ENCODE measurements at regions not wholly inside any gene's neighbourhood (a gene's known extent, or its start where the extent isn't known, plus 50 kb on each side); places are given as distances from the start of the nearest gene placed in this dataset.

GRCh38 chr10:71141528-71141927, 70.8 kb upstream of the UNC5B start:
- DNase-seq (ENCODE audit: low read depth): no peak
- H3K4me3 ChIP-seq (ENCODE audit: low read depth, low read length): no peak overlapping the region
- in situ Hi-C loops (cut with HindIII; ENCODE audit: low sequenced_read_pairs): no loop called here
- no peak for TF ChIP-seq CTCF (IDR thresholded peaks at IDR 0.05; ENCODE audit: low read depth, low read length, missing control alignments)

- no peak for TF ChIP-seq CTCF (IDR thresholded peaks at IDR 0.05; ENCODE audit: low read depth, low read length, missing control alignments)
- in situ Hi-C loops (cut with HindIII; ENCODE audit: low sequenced_read_pairs): no loop called here
Observed at GRCh38 chr10:71143170-71143569, 69.2 kb upstream of the UNC5B start.

DNA sequence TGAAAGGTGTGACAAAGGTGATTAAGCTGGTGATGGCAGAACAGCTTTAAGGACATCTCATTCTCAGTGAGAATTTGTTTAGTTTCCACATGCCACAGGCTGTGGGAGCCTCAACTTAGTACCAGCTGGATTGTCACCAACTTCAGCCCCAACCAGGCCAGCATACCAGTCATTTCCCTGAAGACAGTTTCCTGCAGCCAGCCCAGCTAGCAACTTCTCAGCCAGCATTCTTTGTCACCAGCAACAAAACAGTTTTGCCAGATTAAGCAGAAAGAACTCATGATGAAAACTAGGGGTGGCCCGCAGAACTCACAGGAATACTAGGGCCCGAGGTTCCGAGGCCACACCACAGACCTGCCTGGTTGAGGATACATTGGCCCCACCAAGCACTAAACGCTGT, 68.8 kb upstream of the UNC5B start:
- no peak overlapping the region for H3K4me3 ChIP-seq (ENCODE audit: low read depth, low read length)
- in situ Hi-C loops (cut with HindIII; ENCODE audit: low sequenced_read_pairs): no loop called here
- no peak for TF ChIP-seq CTCF (IDR thresholded peaks at IDR 0.05; ENCODE audit: low read depth, low read length, missing control alignments)
- no peak for DNase-seq (ENCODE audit: low read depth)

More at GRCh38 chr10:71143170-71143569, 69.2 kb upstream of the UNC5B start:
- no peak overlapping the region for H3K4me3 ChIP-seq (ENCODE audit: low read depth, low read length)
- DNase-seq (ENCODE audit: low read depth): no peak

DNA sequence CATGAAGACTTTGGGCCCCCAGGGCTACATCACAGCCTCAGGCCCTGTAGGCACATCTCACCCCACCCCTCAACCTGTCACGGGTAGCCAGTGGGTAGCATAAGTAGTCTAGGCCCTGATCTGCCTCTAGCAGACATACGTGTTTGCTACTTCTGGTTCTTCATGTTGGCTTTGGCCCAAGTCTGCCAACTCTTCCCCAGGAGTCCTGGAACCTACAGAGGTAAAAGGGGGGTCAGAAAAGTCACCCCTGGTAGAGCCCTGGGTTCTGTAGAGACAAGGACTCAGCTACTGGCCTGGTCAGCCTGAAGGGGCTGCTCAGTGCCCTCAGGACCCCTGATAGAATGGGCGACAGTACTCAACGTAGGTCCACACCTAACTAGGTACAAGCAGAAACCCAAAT, 67.5 kb upstream of the UNC5B start:
- in situ Hi-C loops (cut with HindIII; ENCODE audit: low sequenced_read_pairs): no loop called here
- no peak overlapping the region for H3K4me3 ChIP-seq (ENCODE audit: low read depth, low read length)
- TF ChIP-seq CTCF (IDR thresholded peaks at IDR 0.05; ENCODE audit: low read depth, low read length, missing control alignments): no peak
- DNase-seq (ENCODE audit: low read depth): no peak

GRCh38 chr10:71145352-71145945, 66.9 kb upstream of the UNC5B start:
- TF ChIP-seq CTCF (IDR thresholded peaks at IDR 0.05; ENCODE audit: low read depth, low read length, missing control alignments): no peak
- DNase-seq (ENCODE audit: low read depth): no peak
- no peak overlapping the region for H3K4me3 ChIP-seq (ENCODE audit: low read depth, low read length)
- in situ Hi-C loops (cut with HindIII; ENCODE audit: low sequenced_read_pairs): no loop called here

DNA sequence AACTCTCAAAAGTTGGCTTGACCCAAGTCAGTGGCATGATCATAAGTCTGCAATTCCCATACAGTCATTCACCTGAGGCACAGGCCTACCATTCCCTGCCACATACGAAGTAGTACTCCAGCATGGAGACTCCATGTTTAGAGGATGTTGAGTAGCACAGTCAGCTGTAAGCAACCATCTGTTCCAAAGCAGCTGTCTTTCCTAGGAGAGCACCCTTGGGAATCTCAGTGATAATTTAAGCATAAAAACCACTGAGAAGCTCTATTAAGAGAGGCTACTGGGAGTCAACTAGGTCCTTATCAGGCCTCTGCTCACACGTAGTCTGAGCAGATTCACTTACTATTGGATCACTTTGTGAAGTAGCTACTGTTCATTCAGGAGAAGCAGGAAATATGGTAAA, 61.6 kb upstream of the UNC5B start:
- H3K4me3 ChIP-seq (ENCODE audit: low read depth, low read length): no peak overlapping the region
- no peak for TF ChIP-seq CTCF (IDR thresholded peaks at IDR 0.05; ENCODE audit: low read depth, low read length, missing control alignments)
- no peak for DNase-seq (ENCODE audit: low read depth)
- in situ Hi-C loops (cut with HindIII; ENCODE audit: low sequenced_read_pairs): no loop called here

Measured in astrocyte of the cerebellum (primary cell).